GM06990 (cell line): ENCODE measurements at regions not wholly inside any gene's neighbourhood (a gene's known extent, or its start where the extent isn't known, plus 50 kb on each side); places are given as distances from the start of the nearest gene placed in this dataset.

Source experiments
- DNase-seq: peaks from one replicate; pipeline ENCODE4 v3.0.0-alpha.2; 2011; ENCODE audit not compliant: insufficient read length; ENCODE audit errors: extremely low read depth
- H3K27me3 ChIP-seq: replicated peaks from 2 replicates; pipeline ENCODE4 v1.6.0; 2011; ENCODE audit warnings: low read length; ENCODE audit not compliant: control insufficient read depth, insufficient read depth
- H3K36me3 ChIP-seq: 2 replicates; pipeline ENCODE4 v1.5.1; 2011; ENCODE audit warnings: low read length; ENCODE audit not compliant: control insufficient read depth, insufficient read depth
- H3K4me3 ChIP-seq: replicated peaks from 2 replicates; pipeline ENCODE4 v1.5.1; 2011; ENCODE audit warnings: low read depth, mild to moderate bottlenecking, control low read depth, low read length
- TF ChIP-seq, protein P1 (sequence below): IDR thresholded peaks from 2 replicates; pipeline ENCODE4 v1.5.1; 2011; ENCODE audit warnings: low read length, control low read depth, mild to moderate bottlenecking, inconsistent platforms; ENCODE audit not compliant: insufficient read depth, poor library complexity, severe bottlenecking

DNA sequence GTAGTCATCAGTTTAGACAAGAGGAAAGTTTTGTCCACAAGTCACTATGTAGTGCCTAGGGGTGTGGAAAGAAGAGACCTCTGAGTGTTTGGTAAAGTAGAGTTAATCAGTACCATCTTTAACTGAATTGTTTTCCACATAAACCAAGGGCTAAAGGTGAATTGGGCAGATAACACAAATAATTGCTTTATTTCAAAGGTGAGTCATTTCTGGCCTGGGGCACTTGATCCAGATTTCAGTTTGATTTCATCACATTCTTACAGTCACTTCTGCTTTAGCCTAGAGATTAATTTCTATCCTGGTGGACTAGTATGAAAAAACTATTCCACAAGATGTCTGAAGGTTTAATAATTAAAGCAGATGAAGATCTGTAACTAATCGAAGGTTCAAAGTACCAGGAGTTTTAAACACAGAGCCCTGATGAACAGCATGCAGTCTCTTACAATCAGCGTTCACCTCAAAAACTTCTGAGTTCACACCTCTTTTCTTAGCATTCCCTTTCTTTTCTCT lies 74.5 kb upstream of the BOD1L1 start:
- no peaks in the 10 kb centered on the region for H3K36me3 ChIP-seq
- TF ChIP-seq, protein P1, sequence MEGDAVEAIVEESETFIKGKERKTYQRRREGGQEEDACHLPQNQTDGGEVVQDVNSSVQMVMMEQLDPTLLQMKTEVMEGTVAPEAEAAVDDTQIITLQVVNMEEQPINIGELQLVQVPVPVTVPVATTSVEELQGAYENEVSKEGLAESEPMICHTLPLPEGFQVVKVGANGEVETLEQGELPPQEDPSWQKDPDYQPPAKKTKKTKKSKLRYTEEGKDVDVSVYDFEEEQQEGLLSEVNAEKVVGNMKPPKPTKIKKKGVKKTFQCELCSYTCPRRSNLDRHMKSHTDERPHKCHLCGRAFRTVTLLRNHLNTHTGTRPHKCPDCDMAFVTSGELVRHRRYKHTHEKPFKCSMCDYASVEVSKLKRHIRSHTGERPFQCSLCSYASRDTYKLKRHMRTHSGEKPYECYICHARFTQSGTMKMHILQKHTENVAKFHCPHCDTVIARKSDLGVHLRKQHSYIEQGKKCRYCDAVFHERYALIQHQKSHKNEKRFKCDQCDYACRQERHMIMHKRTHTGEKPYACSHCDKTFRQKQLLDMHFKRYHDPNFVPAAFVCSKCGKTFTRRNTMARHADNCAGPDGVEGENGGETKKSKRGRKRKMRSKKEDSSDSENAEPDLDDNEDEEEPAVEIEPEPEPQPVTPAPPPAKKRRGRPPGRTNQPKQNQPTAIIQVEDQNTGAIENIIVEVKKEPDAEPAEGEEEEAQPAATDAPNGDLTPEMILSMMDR, result no peak
- DNase-seq, result no peak
- no peaks in the 10 kb centered on the region for H3K27me3 ChIP-seq
- H3K4me3 ChIP-seq, result no peak overlapping the region

DNA sequence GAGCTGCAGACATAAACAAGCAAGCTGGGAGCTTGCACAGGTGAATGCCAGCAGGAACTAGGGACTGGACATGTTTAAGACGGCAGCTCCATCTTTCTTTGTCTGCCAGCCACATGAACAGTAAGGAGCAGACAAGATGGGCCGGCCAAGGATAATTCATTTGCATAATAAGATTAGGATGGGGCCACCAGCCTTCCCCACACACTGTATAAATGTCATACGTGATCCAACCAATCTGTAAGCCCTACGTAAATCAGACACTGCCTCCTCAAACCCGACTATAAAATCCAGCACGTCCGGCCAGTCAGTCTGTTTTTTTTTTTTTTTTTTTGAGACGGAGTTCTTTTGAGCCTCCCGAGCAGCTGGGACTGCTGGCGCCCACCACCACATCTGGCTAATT lies 75.6 kb upstream of the BOD1L1 start:
- Histone ChIP-seq H3K36me3 (no peaks in the 10 kb centered on the region), H3K27me3 (no peaks in the 10 kb centered on the region), H3K4me3 (no peak overlapping the region)
- TF ChIP-seq, protein P1, result no peak
- DNase-seq, result no peak

DNA sequence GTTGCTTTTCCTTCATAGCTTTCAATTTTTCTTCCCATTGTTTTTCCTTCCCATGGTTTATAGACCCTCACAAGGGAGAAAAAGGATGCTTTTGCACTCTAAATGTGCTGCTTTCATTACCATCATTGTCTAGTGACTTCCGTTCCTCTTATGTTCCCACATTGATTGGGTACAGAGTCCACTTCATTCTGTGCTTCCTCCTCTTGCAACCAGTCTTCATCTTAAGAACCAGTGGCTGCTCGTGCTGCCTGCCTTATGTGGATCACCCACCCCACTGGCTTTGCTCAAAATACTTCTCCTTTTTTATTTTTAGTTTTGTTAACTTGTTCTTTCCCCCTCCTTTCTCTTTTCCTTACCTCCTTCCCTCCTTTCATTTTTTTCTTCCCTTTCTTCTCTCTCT lies 76.5 kb upstream of the BOD1L1 start:
- TF ChIP-seq, protein P1, result no peak
- DNase-seq, result no peak
- H3K4me3 ChIP-seq, result no peak overlapping the region

DNA sequence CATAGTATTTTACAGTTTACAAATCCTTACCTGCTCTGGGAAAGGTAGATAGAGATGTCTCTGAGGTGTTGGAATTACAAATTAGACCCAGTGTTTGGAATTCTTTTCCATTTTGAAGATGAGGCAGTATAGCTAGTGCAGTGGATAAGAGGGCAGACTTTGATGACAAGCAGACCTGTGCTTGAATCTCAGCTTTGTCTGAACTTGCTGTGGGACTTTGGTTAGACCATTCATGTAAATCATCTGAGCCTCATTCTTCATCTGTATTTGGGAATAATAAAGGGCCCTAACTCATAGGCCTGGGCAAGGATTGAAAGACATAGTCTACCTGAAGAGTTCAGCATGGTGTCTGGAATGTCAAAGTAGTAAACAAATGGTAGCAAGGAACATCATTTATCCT lies 77.2 kb upstream of the BOD1L1 start:
- Histone ChIP-seq H3K27me3 (no peaks in the 10 kb centered on the region), H3K36me3 (no peaks in the 10 kb centered on the region), H3K4me3 (no peak overlapping the region)
- TF ChIP-seq, protein P1, result no peak
- DNase-seq, result no peak

More for the DNA sequence above, 76.5 kb upstream of the BOD1L1 start:
- Histone ChIP-seq H3K27me3 (no peaks in the 10 kb centered on the region), H3K36me3 (no peaks in the 10 kb centered on the region)

DNA sequence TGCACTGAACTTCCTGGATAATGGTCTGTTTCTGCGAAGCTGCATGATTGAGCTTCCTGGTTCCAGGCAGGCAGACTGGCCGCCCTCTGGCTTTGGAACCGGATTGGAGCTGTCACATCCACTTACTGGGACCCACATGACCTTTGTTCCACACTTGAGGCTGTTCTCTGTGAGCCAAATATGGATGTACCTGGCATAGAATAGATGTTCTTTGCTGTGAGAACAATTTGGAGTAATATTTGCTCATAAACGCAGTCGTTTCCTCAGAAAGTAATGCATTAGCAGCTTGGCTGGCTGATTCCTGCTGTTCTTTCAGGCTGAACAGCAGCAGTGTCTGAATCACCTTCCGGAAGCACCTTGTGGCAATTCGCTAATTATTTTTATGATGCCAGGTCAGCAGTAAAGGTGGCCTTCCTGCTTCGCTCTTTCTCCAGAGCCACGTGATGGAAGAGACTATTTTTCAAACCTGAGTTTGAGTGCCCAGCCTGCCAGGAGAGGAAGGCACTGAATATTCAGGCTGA lies 78.1 kb upstream of the BOD1L1 start:
- DNase-seq, result no peak
- Histone ChIP-seq H3K27me3 (no peaks in the 10 kb centered on the region), H3K36me3 (no peaks in the 10 kb centered on the region), H3K4me3 (no peak overlapping the region)
- TF ChIP-seq, protein P1, result no peak

DNA sequence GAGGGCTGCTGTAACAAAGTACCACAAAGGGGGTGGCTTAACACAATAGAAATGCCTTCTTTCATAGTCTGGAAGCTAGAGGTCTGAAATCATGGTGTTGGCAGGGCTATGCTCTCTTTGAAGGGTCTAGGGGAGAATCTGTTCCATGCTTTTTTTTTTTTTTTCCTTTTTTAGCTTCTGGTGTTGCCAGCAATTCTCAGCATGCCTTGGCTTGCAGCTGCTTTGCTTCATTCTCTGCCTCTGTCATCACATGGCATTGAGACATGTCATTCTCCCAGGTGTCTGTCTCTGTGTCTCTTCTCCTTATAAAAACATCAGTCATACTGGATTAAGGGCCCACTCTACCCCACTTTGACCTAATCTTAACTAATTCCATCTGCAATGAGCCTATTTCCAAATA lies 78.6 kb upstream of the BOD1L1 start:
- TF ChIP-seq, protein P1, result no peak
- DNase-seq, result no peak
- Histone ChIP-seq H3K27me3 (no peaks in the 10 kb centered on the region), H3K4me3 (no peak overlapping the region), H3K36me3 (no peaks in the 10 kb centered on the region)
